Raji (cell line): ENCODE measurements at regions not wholly inside any gene's neighbourhood (a gene's known extent, or its start where the extent isn't known, plus 50 kb on each side); places are given as distances from the start of the nearest gene placed in this dataset.

Experiments
- POLR2A ChIP-seq: IDR thresholded peaks from 2 replicates; pipeline ENCODE4 v1.6.1; 2011; ENCODE audit warnings: low read depth, low read length, control low read depth; ENCODE audit not compliant: insufficient read depth

GRCh38 chr6:28765978-28766351, 157.8 kb downstream of the TRIM27 start:
- TF ChIP-seq POLR2A = no peak

GRCh38 chr6:28766426-28766825, 157.4 kb downstream of the TRIM27 start:
- no peak for TF ChIP-seq POLR2A

- no peak for TF ChIP-seq POLR2A
Observed at GRCh38 chr6:28767133-28767532, 156.7 kb downstream of the TRIM27 start.

GRCh38 chr6:28767691-28768090, 156.1 kb downstream of the TRIM27 start:
- TF ChIP-seq POLR2A = no peak

- no peak for TF ChIP-seq POLR2A
Observed at GRCh38 chr6:28768187-28768913, 155.4 kb downstream of the TRIM27 start.

- TF ChIP-seq POLR2A = no peak
Observed at GRCh38 chr6:28769626-28770402, 154.0 kb downstream of the TRIM27 start.

- no peak for TF ChIP-seq POLR2A
Observed at GRCh38 chr6:28770732-28771131, 153.1 kb downstream of the TRIM27 start.

GRCh38 chr6:28771401-28772267, 152.2 kb downstream of the TRIM27 start:
- TF ChIP-seq POLR2A = no peak

GRCh38 chr6:28772480-28773381, 151.1 kb downstream of the TRIM27 start:
- no peak for TF ChIP-seq POLR2A

- TF ChIP-seq POLR2A = no peak
Observed at GRCh38 chr6:28774292-28775051, 149.3 kb downstream of the TRIM27 start.

GRCh38 chr6:28775052-28775376, 148.8 kb downstream of the TRIM27 start:
- no peak for TF ChIP-seq POLR2A

GRCh38 chr6:28775405-28776129, 148.2 kb downstream of the TRIM27 start:
- TF ChIP-seq POLR2A = no peak

GRCh38 chr6:28776269-28777146, 147.3 kb downstream of the TRIM27 start:
- TF ChIP-seq POLR2A = no peak

GRCh38 chr6:28777147-28777461, 146.7 kb downstream of the TRIM27 start:
- no peak for TF ChIP-seq POLR2A
